NCI-H146 treated with DMSO at 0.1 percent for 48 hours (cell line): ENCODE measurements at regions not wholly inside any gene's neighbourhood (a gene's known extent, or its start where the extent isn't known, plus 50 kb on each side); places are given as distances from the start of the nearest gene placed in this dataset.
"Not testable (repeated sequence)": the region's sequence is repeated elsewhere in the genome, so short reads cannot be mapped to it uniquely, and the experiment has no call there.

ENCODE experiments used
- DNase-seq: peaks from one replicate; lab custom pipeline; 2025; ENCODE audit not compliant: unreplicated experiment; lab: John Stamatoyannopoulos, UW

DNA sequence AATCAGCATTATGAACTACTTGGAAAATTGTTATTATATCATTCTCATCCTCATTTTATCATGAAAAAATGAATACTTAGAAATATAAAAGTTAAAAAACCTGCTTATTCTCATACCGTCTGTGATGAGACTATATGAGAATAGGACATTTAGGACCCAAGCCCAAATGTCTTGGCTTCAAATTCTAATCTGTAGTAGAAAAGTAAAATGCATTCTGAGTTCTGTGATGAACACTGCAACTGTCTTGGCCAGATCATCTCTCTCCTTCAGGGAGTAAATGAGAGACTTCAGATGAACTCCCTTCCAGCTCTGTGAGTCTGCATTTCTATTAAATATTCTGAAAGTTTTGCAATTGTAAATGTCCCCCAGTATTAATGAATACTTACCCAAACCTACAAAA is 940.7 kb upstream of the KLHL29 start:
- DNase-seq, result no peak

DNA sequence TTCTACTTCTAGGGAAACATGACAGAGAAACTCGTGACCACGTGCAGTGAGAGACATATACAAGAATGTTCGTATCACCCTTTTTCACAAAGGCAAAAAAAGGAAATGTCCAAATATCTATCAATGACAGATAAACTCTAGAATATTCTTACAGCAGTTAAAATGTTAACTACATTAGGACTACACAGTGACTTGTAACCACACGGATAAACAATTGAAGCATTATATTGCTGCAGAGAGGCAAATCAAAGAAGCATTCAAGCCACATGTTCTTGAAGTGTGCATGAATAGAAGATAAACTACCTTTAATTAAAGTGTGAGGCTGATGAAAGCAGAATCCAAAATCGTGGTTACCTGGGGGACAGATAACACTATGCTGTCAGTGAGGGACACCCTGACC is 935.3 kb upstream of the KLHL29 start:
- DNase-seq, result no peak

GRCh38 chr2:22450831-22451230 is 934.1 kb upstream of the KLHL29 start:
- DNase-seq, result no peak

- no peak for DNase-seq
Observed at GRCh38 chr2:22454826-22455485, 930.0 kb upstream of the KLHL29 start.

DNA sequence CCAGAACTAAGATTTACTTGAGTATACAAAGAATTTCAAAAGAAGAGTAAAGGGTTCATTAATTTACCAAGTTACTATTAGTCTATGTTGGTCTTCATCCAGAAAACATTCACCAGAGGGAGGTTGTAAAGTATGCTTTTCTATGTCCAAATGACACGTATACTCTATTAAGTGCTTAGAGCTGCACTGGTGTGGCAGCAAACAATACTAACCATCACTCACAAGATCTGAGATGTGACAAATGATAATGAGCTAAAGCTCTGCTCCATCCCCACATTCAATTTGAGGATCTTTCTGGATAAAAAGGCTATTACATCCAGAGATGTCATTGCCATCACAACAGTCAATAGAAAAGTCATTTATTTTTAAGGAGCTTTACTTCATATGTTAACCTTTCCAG is 926.5 kb upstream of the KLHL29 start:
- DNase-seq, result no peak

DNA sequence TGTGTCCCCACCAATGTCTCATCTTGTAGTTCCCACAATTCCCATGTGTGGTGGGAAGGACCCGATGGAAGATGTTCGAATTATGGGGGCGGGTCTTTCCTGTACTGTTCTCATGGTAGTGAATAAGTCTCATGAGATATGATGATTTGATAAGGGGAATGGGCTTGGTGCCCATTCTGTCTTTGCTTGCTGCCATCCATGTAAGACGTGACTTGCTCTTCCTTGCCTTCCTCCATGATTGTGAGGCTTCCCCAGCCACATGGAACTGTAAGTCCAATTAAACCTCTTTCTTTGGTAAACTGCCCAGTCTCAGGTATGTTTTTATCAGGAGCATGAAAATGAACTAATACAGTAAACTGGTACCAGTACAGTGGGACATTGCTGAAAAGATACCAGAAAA is 909.9 kb upstream of the KLHL29 start:
- DNase-seq, result not testable (repeated sequence)

GRCh38 chr2:22478329-22478728 is 906.6 kb upstream of the KLHL29 start:
- no peak for DNase-seq

- DNase-seq, result no peak
Observed at GRCh38 chr2:22481486-22482259, 903.3 kb upstream of the KLHL29 start.

GRCh38 chr2:22483036-22483435 is 901.9 kb upstream of the KLHL29 start:
- no peak for DNase-seq

GRCh38 chr2:22485486-22485885 is 899.5 kb upstream of the KLHL29 start:
- no peak for DNase-seq

- no peak for DNase-seq
Observed at GRCh38 chr2:22486343-22486742, 898.6 kb upstream of the KLHL29 start.

- DNase-seq, result no peak
Observed at GRCh38 chr2:22487036-22487435, 897.9 kb upstream of the KLHL29 start.

- DNase-seq, result no peak
Observed at GRCh38 chr2:22487541-22487940, 897.4 kb upstream of the KLHL29 start.

- DNase-seq, result no peak
Observed at GRCh38 chr2:22491442-22491841, 893.5 kb upstream of the KLHL29 start.

- no peak for DNase-seq
Observed at GRCh38 chr2:22494156-22494555, 890.8 kb upstream of the KLHL29 start.

DNA sequence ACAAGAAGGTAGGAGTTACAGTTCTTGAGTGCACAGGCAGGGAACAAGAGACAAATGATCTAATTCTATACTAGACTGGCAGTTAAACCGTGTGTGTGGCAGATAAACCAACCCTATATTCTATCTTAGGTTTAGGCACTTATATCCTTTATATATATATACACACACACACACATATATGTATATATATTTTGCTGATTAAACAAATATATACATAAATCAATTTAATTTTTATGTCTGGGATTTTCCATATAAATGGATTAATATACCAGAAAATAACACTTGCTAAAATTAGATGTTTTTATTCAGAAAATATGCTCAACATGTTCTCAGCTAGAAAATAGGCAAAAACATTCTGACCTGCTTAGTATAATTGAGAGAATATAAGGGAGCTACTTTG is 887.9 kb upstream of the KLHL29 start:
- DNase-seq, result no peak

GRCh38 chr2:22497789-22498188 is 887.2 kb upstream of the KLHL29 start:
- no peak for DNase-seq

DNA sequence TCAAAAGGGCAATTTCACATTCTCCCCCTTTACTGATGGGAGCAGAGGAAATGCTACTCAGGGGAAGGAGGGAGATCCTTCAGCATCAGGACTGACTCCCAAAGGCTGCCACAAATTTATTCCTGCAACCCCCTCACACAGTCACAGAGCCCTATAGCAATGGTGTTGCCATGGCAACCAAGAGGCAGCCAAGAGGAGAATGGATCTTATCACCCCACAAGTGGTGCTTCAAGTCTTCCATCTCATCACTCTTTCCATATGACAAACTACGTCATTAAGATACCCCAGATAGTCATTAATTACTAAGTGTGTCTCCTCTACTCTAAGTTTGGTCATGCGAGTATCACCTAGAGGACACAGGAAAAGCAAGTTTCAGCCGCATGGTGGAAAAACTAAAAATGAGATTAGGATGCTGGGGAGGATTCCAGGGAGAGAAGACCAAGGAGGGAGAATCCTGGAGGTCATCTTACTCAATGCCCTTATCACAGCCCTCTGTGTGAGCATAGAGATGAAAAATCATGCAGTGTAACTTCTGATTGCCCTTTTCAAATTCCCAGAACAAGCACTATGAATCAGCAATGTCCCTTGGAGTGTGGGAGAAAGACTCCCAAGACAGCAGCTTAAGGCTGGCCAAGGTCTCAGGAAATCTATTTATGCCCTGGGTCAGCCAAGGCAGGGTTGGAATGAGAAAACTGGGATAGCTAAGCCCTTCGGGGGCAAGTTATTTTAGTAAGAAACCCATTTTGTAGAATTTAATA is 885.7 kb upstream of the KLHL29 start:
- no peak for DNase-seq

- DNase-seq, result no peak
Observed at GRCh38 chr2:22500555-22500935, 884.4 kb upstream of the KLHL29 start.

GRCh38 chr2:22501851-22502250 is 883.1 kb upstream of the KLHL29 start:
- no peak for DNase-seq

GRCh38 chr2:22513563-22513962 is 871.4 kb upstream of the KLHL29 start:
- no peak for DNase-seq

- DNase-seq, result no peak
Observed at GRCh38 chr2:22517141-22517540, 867.8 kb upstream of the KLHL29 start.
